ENCODE measurements at regions not wholly inside any gene's neighbourhood (a gene's known extent, or its start where the extent isn't known, plus 50 kb on each side); places are given as distances from the start of the nearest gene placed in this dataset.

- TF ChIP-seq CTCF (IDR thresholded peaks at IDR 0.05): no peak
- TF ChIP-seq POLR2A (IDR thresholded peaks at IDR 0.05): no peak
- no peak for TF ChIP-seq POLR2AphosphoS5 (IDR thresholded peaks at IDR 0.05; ENCODE audit: insufficient read depth in 1 of 2, low read depth in 1 of 2)
Observed at GRCh38 chr20:41998539-41999341, 380.6 kb upstream of the CHD6 start.

Data from vagina (tissue), 2 donors.